Coronary artery (tissue), 2 donors: ENCODE measurements at regions not wholly inside any gene's neighbourhood (a gene's known extent, or its start where the extent isn't known, plus 50 kb on each side); places are given as distances from the start of the nearest gene placed in this dataset.

ENCODE experiments used
- DNase-seq: peaks from one replicate; pipeline ENCODE4 v3.0.0-alpha.2; 2017; ENCODE audit warnings: low spot score
- H3K27ac ChIP-seq, 2 donors: fragments of 200-600 bp; sonication (generic); one replicate each; pipeline ENCODE4 v1.5.1; 2016 to 2019
- H3K4me3 ChIP-seq: fragments of 200-600 bp; sonication (generic); 2 replicates; pipeline ENCODE4 v1.5.1; 2016; ENCODE audit warnings: mild to moderate bottlenecking, moderate library complexity
- CTCF ChIP-seq: fragments of 200-600 bp; sonication (generic); IDR thresholded peaks from one replicate; pipeline ENCODE4 v1.5.1; 2019; ENCODE audit warnings: antibody characterized with exemption

GRCh38 chr14:66224492-66225178 is 261.5 kb upstream of the CCDC196 start:
- no peak for DNase-seq
- Histone ChIP-seq H3K27ac (no peak overlapping the region), H3K4me3 (no peak overlapping the region)
- no peak for TF ChIP-seq CTCF

DNA sequence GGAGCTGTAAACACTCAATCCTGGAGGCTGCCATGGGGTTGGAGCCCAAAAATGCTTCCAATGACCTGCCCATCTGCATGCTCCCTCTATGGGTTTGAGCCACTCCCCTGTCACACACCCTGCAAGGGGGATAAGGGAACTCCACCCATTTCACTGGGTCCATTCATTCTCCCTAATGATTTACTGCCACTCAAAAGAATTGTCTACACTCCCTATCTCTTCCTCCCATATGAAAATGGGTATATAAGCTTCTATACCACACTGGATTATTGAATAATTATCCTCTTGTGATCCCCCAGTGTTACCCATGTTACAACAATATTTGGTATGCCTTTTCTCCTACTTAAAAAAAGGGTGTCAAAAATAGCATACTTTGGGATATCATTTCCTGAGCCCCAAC is 260.8 kb upstream of the CCDC196 start:
- H3K4me3 ChIP-seq: no peak overlapping the region
- no peak for TF ChIP-seq CTCF
- no peak overlapping the region for H3K27ac ChIP-seq
- DNase-seq: no peak

DNA sequence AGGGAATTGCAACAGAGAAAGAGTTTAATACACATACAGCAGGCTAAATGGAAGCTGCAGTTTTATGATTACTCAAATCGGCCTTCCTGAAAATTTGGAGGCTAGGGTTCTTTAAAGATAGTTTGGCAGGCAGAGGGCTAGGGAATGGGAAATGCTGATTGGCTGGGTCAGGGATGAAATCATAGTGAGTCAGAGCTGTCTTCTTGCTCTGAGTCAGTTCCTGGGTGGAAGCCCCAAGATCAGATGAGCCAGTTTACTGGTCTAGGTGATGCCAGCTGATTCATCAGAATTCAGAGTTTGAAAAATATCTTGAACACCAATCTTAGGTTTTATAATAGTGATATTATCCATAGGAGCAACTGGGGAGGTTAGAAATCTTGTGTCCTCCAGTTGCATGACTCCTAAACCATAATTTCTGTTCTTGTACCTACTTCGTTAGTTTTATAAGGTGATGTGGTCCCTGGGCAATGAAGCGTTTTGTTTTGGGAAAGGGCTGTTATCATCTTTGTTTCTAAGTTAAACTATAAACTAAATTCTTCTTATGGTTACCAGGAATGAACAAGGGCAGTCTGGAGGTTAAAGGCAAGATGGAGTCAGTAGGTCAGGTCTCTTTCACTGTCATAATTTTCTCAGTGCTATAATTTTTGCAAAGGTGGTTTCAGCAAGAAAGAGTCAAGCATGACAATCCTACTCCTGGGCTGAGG is 257.8 kb upstream of the CCDC196 start:
- Histone ChIP-seq H3K27ac (no peak overlapping the region), H3K4me3 (no peak overlapping the region)
- no peak for DNase-seq
- no peak for TF ChIP-seq CTCF

- DNase-seq: no peak
- Histone ChIP-seq H3K27ac (no peak overlapping the region), H3K4me3 (no peak overlapping the region)
- TF ChIP-seq CTCF: no peak
Observed at GRCh38 chr14:66231820-66232219, 254.4 kb upstream of the CCDC196 start.

DNA sequence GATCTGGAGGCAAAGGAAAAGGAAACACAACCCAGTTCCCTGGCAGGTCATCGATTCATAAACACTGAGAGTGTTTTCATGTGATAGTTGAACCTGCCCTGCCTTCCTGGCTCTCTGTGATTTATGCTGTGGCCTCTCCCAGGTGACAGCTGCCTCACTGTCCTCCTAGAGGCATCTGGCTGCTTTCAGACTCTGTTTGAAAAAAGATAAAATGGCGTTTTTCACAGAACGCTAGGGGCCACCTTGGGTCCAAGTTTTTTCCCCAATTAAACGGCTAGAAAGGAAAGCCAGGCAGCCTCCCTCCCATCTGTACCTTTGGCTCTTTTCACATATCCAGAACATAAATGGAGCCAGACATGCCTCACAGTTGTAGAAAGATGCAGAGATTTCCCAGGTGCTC is 252.6 kb upstream of the CCDC196 start:
- no peak for TF ChIP-seq CTCF
- no peak overlapping the region for H3K4me3 ChIP-seq
- no peak overlapping the region for H3K27ac ChIP-seq
- DNase-seq: no peak

- TF ChIP-seq CTCF: no peak
Observed at GRCh38 chr14:66234411-66234810, 251.8 kb upstream of the CCDC196 start.

GRCh38 chr14:66237741-66238140 is 248.4 kb upstream of the CCDC196 start:
- H3K27ac ChIP-seq: no peak overlapping the region
- no peak for TF ChIP-seq CTCF
- no peak overlapping the region for H3K4me3 ChIP-seq
- no peak for DNase-seq

More at GRCh38 chr14:66234411-66234810, 251.8 kb upstream of the CCDC196 start:
- no peak for DNase-seq
- Histone ChIP-seq H3K4me3 (no peak overlapping the region), H3K27ac (no peak overlapping the region)
